ENCODE measurements at regions not wholly inside any gene's neighbourhood (a gene's known extent, or its start where the extent isn't known, plus 50 kb on each side); places are given as distances from the start of the nearest gene placed in this dataset.
"Not testable (repeated sequence)": the region's sequence is repeated elsewhere in the genome, so short reads cannot be mapped to it uniquely, and the experiment has no call there.

DNA sequence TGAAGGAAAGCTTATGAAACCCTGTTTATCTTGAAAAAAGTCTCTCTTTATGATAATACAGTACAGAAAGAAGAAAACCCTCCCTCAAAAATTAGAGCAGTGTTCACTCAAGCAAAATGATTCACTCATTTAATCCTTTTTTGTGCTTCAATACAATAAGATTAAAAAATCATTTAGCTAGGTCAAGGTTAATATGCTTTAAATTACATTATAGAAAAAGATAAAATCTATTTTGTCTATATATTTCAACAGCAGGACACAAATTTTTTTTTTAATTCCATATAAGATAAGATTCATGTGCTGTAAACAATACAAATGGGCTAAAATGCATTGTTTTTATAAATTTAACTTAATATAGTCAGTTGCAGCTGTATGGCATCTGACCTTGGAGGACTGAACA lies 176.9 kb downstream of the KCNE4 start:
- DNase-seq = no peak

DNA sequence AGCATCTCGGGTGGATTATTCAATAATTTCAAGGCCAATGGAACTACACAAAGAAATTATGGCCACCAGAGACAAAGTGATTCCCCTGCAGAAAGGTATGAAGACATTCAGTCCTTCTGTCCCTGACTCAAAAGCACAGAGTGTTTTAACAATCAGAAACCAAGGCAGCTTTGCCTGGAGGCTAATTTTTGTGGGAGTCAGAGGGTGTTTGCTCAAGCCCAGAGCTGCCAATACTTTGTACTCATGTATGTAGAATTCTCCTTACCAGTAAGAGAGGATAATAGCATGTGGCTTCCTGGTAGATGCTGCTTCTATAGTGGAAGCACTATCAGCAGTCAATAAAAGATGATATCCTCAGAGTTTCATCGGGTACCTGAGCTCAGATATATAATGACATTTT lies 178.4 kb downstream of the KCNE4 start:
- no peak for DNase-seq

GRCh38 chr2:223232285-223232684 lies 180.3 kb downstream of the KCNE4 start:
- no peak for DNase-seq

- no peak for DNase-seq
Observed at GRCh38 chr2:223232896-223233295, 180.9 kb downstream of the KCNE4 start.

DNA sequence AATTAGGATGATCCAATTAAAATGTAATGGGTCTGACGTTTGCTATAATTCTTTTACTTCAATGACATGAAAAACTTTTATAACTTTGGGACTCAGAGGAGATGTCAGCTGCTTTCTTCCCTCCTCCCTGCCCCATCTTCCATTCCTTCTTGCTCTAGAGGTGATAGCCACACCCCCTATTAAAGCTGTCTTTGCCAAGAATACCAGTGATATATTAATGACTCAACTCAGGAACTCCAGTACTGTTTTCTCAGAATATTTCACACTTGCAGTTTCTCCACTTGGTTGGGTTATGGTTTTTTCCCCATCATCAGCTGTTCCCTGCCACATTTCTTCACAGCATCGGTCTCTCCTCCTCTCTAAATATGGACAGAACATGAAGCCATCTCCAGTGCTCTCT lies 184.0 kb downstream of the KCNE4 start:
- no peak for DNase-seq

DNA sequence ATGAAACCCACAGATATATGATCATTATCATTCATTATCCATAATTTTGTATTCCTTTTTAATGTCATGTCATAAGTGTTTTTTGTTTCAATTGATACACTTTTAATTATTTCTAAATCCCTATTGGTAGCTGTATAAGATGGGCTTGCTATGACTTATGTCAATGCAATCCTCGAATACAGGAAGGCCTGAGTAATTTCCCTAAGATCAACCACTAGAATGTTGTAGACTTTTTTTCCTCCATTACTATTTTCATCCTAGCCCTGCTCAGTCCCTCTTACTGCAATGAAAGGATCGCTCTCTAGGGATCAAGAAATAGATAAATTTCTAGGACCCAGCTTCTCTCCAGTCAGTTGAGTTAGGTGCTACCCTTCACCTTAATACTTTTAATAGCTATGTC lies 186.3 kb downstream of the KCNE4 start:
- DNase-seq = no peak

DNA sequence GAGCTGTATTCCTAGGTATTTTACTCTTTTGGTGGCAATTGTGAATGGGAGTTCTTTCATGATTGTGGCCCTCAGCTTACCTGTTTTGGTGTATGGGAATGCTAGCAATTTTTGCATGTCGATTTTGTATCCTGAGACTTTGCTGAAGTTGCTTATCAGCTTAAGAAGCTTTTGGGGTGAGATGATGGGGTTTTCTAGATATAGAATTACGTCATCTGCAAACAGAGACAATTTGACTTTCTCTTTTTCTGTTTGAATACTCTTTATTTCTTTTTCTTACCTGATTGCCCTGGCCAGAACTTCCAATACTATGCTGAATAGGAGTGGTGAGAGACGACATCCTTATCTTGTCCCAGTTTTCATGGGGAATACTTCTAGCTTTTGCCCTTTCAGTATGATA lies 191.2 kb downstream of the KCNE4 start:
- no peak for DNase-seq

GRCh38 chr2:223247136-223247535 lies 195.1 kb downstream of the KCNE4 start:
- peak; percentile 44 for DNase-seq

DNA sequence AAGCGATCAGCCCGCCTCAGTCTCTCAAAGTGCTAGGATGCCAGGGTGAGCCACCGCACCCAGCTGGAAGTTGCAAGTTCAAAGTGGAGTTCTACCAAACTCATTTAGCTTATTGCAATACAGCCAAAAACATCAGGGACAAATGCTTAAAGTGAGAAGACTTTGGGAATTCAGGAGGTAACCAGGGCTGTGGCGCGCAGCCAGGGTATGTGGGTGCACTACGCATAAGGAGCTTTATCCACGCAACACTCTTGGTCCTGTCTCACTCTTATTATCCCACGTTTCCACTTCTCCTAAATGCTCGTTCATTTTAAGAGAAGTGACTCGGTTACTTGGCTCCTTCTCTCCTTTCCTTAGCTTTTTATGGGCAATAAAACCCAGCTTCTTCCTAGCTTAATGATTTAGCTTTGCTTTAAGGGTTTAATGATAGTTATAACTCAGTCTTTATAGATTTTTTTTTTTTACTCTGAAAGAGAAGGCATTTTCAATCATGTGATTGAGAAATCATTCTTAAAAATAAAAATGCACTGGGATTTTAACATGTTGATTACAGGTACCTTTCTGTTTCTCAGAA lies 199.8 kb downstream of the KCNE4 start:
- DNase-seq = no peak

- DNase-seq = no peak
Observed at GRCh38 chr2:223260681-223261080, 208.7 kb downstream of the KCNE4 start.

- DNase-seq = no peak
Observed at GRCh38 chr2:223262946-223263345, 211.0 kb downstream of the KCNE4 start.

GRCh38 chr2:223264541-223265193 lies 212.7 kb downstream of the KCNE4 start:
- no peak for DNase-seq

DNA sequence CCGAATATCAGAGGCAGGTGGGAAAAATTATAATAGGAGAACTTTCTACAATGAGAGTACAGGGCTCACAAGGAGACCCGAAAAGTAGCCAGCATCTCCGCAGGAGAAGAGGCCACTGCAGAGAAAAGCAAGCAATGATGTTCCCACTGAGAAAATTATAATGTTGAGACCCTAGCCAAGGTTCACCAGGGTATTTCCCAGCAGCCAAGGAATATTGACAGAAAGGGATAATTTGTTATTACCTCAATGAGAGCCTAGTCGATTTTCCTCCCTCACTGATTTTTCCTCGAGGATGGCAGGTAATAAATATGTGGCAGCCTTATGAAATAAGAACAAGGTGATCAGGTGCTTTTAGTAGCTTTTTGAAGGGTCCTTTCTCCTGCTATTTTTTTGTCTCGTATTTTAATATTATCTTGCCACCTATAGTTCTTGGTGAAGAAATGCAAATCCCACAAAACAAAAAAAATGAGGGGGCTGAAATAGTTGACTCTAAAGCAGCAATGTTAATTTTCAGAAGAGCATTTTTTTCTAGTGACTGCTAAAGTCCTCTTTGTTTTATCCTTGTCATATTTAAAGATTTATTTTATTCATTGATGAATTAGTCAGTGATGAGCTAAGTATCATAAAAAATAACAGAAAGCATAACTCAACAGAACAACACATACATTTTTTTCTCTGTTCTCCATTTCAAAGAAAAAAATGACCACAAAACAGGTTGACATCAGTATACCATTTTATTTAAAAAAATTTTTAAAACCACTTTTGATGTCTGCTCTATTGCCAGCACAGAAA lies 215.4 kb downstream of the KCNE4 start:
- DNase-seq = no peak

GRCh38 chr2:223269386-223269785 lies 217.4 kb downstream of the KCNE4 start:
- DNase-seq = no peak

DNA sequence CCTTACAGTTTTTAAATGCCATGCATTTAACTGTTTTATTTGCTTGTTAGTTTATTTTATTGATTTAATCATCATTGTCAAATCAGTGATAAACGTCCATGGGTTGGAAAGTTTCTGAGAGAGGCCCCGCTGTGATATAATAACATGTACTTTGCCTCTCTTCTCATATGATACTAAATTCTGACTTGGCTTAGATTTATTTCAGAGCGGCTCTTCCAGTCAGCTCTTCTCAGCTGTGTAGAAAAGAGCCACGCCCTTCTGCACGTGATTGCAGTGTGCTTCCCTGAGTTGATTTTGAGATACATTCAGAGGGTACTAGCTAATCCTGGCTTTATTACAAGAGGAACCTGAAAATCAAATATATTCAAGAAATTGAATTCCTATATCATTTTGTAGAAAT lies 218.6 kb downstream of the KCNE4 start:
- no peak for DNase-seq

- DNase-seq = no peak
Observed at GRCh38 chr2:223273995-223274394, 222.0 kb downstream of the KCNE4 start.

- DNase-seq = no peak
Observed at GRCh38 chr2:223282221-223282620, 230.2 kb downstream of the KCNE4 start.

DNA sequence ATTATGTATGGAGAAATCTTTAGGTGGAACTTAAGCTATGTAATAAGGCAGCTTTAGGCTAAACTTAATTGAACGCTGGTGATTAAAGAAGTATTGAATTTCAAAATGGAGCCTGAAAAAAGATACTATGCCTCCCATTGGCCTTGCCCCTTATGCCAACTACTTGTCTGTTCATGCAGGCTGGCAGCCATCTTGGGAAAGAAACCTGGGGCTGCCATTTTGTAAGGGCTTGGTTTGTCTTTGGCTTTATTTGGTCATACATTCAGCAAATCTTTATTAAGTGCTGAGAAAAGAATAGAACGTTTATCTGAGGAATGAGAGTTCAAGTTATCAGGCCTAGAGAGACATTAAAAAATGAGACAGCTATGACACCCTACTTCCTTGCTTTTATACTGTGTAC lies 231.3 kb downstream of the KCNE4 start:
- no peak for DNase-seq

GRCh38 chr2:223283771-223284170 lies 231.8 kb downstream of the KCNE4 start:
- DNase-seq = no peak

- no peak for DNase-seq
Observed at GRCh38 chr2:223285370-223286265, 233.6 kb downstream of the KCNE4 start.

GRCh38 chr2:223294756-223295155 lies 242.8 kb downstream of the KCNE4 start:
- no peak for DNase-seq

- DNase-seq = peak; percentile 85
Observed at GRCh38 chr2:223297788-223298187, 245.8 kb downstream of the KCNE4 start.

GRCh38 chr2:223298329-223298728 lies 246.3 kb downstream of the KCNE4 start:
- not testable (repeated sequence) for DNase-seq

Data from NCI-H1694 treated with DMSO at 0.1 percent for 48 hours (cell line).